ENCODE measurements at regions not wholly inside any gene's neighbourhood (a gene's known extent, or its start where the extent isn't known, plus 50 kb on each side); places are given as distances from the start of the nearest gene placed in this dataset.

- no peaks in the 10 kb centered on the region for H3K9me2 ChIP-seq (ENCODE audit: insufficient read depth)
- H3K36me3 ChIP-seq (ENCODE audit: control insufficient read depth in 1 of 2, insufficient read depth in 2 of 2, low read length in 2 of 2): no peaks in the 10 kb centered on the region
- H3K9me3 ChIP-seq (ENCODE audit: control insufficient read depth in 1 of 2, insufficient read depth in 1 of 2, low read depth in 1 of 2, low read length in 2 of 2): no peaks in the 10 kb centered on the region
- RAD21 ChIA-PET (ENCODE audit: low non-redundant PET in 1 of 2, low total read pairs in 2 of 2, uncharacterized antibody in 2 of 2, unreplicated experiment in 2 of 2): no interaction called here
- BruUV-seq (replicated peaks): no TSS peak
- TF ChIP-seq REST (IDR thresholded peaks at IDR 0.05; ENCODE audit: low read depth): no peak
- no peak for TF ChIP-seq EZH2phosphoT487 (IDR thresholded peaks at IDR 0.05; ENCODE audit: borderline replicate concordance)
- TF ChIP-seq CEBPB (IDR thresholded peaks at IDR 0.05; ENCODE audit: low read depth): no peak
- TF ChIP-seq ZNF274 (IDR thresholded peaks at IDR 0.05; ENCODE audit: low read depth, low read length): no peak
- TF ChIP-seq JUND (IDR thresholded peaks at IDR 0.05): no peak
- TF ChIP-seq EZH2 (IDR thresholded peaks at IDR 0.05): no peak
- no peak for TF ChIP-seq CBX3 (IDR thresholded peaks at IDR 0.05; ENCODE audit: low read depth)
- no peak for TF ChIP-seq CTCF (IDR thresholded peaks at IDR 0.05 in 2 of 3, conservative IDR thresholded peaks at IDR 0.05 in 1 of 3; ENCODE audit: borderline replicate concordance in 1 of 3, insufficient read depth in 1 of 3, low read depth in 2 of 3, low read length in 2 of 3)
- no peak for TF ChIP-seq SRF (IDR thresholded peaks at IDR 0.05; ENCODE audit: low read depth)
- TF ChIP-seq POLR2A (IDR thresholded peaks at IDR 0.05; ENCODE audit: borderline replicate concordance, extremely low read depth, insufficient read depth, insufficient read length): no peak
- no peak for TF ChIP-seq ZFX (IDR thresholded peaks at IDR 0.05)
- TF ChIP-seq EGR1 (IDR thresholded peaks at IDR 0.05; ENCODE audit: low read depth): no peak
- TF ChIP-seq FOSL1 (IDR thresholded peaks at IDR 0.05; ENCODE audit: low read depth): no peak
- no peak for TF ChIP-seq TCF7L2 (IDR thresholded peaks at IDR 0.05; ENCODE audit: borderline replicate concordance, extremely low read depth, insufficient read depth, insufficient read length)
- TF ChIP-seq ZBTB33 (IDR thresholded peaks at IDR 0.05; ENCODE audit: extremely low read depth, insufficient replicate concordance, low read length): no peak
- no peak for TF ChIP-seq MAX (IDR thresholded peaks at IDR 0.05)
- H3K9ac ChIP-seq (ENCODE audit: low read length): no peak overlapping the region
- H3K4me3 ChIP-seq (replicated peaks in 1 of 2; ENCODE audit: low read depth in 1 of 2, low read length in 2 of 2): no peak overlapping the region
- no peak overlapping the region for H2AFZ ChIP-seq (ENCODE audit: low read depth, low read length, poor library complexity, severe bottlenecking)
- H3K79me2 ChIP-seq (ENCODE audit: insufficient read depth, low read length): no peaks in the 10 kb centered on the region
- H4K20me1 ChIP-seq (ENCODE audit: insufficient read depth): no peaks in the 10 kb centered on the region
- peaks cover 6 to 12% of the 10 kb centered on the region in 2 experiments; a peak in 3 of 4 replicates for H3K4me1 ChIP-seq (ENCODE audit: control insufficient read depth in 1 of 2, insufficient read depth in 2 of 2, low read length in 2 of 2)
- H3K4me2 ChIP-seq (ENCODE audit: low read length): no peak overlapping the region
- ATAC-seq: no peak
- intact Hi-C loops (cut with micrococcal nuclease): no loop called here
- no peaks in the 10 kb centered on the region for H3K27me3 ChIP-seq (ENCODE audit: insufficient read depth, low read length)
- H3K27ac ChIP-seq (ENCODE audit: low read depth, low read length): no peak overlapping the region
- POLR2A ChIA-PET: interaction anchor here (1.0 kb wide), 1 partner anchor 26 kb away, joined by 6 read pairs; no protein-coding TSS in a partner anchor
- CTCF ChIA-PET: interaction anchor here (0.9 kb wide), 1 partner anchor 41 kb away, joined by 3 read pairs; no protein-coding TSS in a partner anchor
- no peak for DNase-seq (ENCODE audit: low read depth, low spot score)
These were observed 248.0 kb upstream of the KLF4 start for GRCh38 chr9:107737610-107737986.

Data from HCT116 (cell line).